ENCODE measurements at regions not wholly inside any gene's neighbourhood (a gene's known extent, or its start where the extent isn't known, plus 50 kb on each side); places are given as distances from the start of the nearest gene placed in this dataset.

DNA sequence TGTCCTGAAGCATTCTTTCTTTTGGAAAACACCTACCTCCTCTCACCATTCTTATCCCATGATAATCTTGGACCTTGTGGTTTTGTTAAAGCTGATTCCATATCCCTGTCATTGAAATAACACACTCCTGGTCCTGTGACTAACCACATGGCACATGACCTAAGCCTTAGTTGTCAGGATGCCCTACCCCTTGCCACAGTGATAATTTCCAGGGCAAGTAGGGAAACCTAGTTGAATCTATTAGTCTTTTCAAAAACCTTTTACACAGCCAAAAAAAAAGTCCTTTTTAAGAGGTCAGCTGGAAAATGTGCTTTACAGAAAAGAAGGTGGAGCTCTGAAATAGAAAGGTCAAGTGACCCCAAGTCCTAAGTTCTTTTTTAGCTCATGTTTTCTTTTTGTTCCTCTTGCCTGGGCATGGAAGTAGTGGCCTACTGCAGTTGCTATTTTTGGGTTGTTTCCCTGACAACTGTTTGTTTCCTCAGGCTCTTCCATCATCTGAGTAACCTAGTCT is 608.4 kb downstream of the LRFN5 start:
- ChIA-PET POLR2A (no interaction called here), CTCF (interaction anchor here (0.7 kb wide), 1 partner anchor 9 kb away, joined by 3 read pairs; no protein-coding TSS in a partner anchor)
- Histone ChIP-seq H3K36me3 (replicated peaks in 1 of 2; ENCODE audit: control insufficient read depth in 1 of 2, insufficient read depth in 2 of 2, low read length in 1 of 2) (no peaks in the 10 kb centered on the region), H3K9me2 (no peaks in the 10 kb centered on the region), H3K27me3 (ENCODE audit: insufficient read depth) (no peaks in the 10 kb centered on the region), H3K79me2 (ENCODE audit: insufficient read depth) (no peaks in the 10 kb centered on the region), H3K4me2 (peak overlapping the region; percentile 44; the same call in 1 of the 2 replicates), H3K27ac (ENCODE audit: low read depth in 2 of 2, low read length in 1 of 2) (peak overlapping the region; percentile 55 to 86; a peak in 3 of 4 replicates), H4K20me1 (ENCODE audit: insufficient read depth) (no peaks in the 10 kb centered on the region), H3F3A (replicated peaks; ENCODE audit: insufficient read depth) (peaks cover 4% of the 10 kb centered on the region), H3K9ac (no peak overlapping the region; the same call in 1 of the 2 replicates), H3K4me1 (ENCODE audit: control insufficient read depth in 1 of 2, insufficient read depth in 2 of 2, low read depth in 1 of 2, low read length in 1 of 2) (no peaks in the 10 kb centered on the region), H3K4me3 (ENCODE audit: low read depth in 2 of 2, low read length in 1 of 2) (no peak overlapping the region), H3K9me3 (no peaks in the 10 kb centered on the region), H2AFZ (ENCODE audit: low read depth) (0 out of 2 replicates have a peak overlapping the region, but pooled peaks have one; percentile 1)
- no peak for TF ChIP-seq TAF1 (IDR thresholded peaks at IDR 0.05; ENCODE audit: borderline replicate concordance, low read depth, low read length)
- TF ChIP-seq, protein P1, sequence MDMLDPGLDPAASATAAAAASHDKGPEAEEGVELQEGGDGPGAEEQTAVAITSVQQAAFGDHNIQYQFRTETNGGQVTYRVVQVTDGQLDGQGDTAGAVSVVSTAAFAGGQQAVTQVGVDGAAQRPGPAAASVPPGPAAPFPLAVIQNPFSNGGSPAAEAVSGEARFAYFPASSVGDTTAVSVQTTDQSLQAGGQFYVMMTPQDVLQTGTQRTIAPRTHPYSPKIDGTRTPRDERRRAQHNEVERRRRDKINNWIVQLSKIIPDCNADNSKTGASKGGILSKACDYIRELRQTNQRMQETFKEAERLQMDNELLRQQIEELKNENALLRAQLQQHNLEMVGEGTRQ (IDR thresholded peaks at IDR 0.05; ENCODE audit: borderline replicate concordance, low read depth, low read length): no peak
- TF ChIP-seq RAD21 (IDR thresholded peaks at IDR 0.05; ENCODE audit: low read length): no peak
- no peak for TF ChIP-seq SMC3 (IDR thresholded peaks at IDR 0.05; ENCODE audit: low read depth, low read length)
- TF ChIP-seq, protein P2, sequence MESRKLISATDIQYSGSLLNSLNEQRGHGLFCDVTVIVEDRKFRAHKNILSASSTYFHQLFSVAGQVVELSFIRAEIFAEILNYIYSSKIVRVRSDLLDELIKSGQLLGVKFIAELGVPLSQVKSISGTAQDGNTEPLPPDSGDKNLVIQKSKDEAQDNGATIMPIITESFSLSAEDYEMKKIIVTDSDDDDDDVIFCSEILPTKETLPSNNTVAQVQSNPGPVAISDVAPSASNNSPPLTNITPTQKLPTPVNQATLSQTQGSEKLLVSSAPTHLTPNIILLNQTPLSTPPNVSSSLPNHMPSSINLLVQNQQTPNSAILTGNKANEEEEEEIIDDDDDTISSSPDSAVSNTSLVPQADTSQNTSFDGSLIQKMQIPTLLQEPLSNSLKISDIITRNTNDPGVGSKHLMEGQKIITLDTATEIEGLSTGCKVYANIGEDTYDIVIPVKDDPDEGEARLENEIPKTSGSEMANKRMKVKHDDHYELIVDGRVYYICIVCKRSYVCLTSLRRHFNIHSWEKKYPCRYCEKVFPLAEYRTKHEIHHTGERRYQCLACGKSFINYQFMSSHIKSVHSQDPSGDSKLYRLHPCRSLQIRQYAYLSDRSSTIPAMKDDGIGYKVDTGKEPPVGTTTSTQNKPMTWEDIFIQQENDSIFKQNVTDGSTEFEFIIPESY (IDR thresholded peaks at IDR 0.05; ENCODE audit: borderline replicate concordance, low read depth): no peak
- TF ChIP-seq TCF12 (IDR thresholded peaks at IDR 0.05): peak; percentile 92
- TF ChIP-seq NFIC (IDR thresholded peaks at IDR 0.05; ENCODE audit: borderline replicate concordance): peak; percentile 28
- peak; percentile 53; the same call in 1 of the 2 replicates for TF ChIP-seq FOSL2 (IDR thresholded peaks at IDR 0.05; ENCODE audit: borderline replicate concordance, low read depth)
- TF ChIP-seq, protein P3, sequence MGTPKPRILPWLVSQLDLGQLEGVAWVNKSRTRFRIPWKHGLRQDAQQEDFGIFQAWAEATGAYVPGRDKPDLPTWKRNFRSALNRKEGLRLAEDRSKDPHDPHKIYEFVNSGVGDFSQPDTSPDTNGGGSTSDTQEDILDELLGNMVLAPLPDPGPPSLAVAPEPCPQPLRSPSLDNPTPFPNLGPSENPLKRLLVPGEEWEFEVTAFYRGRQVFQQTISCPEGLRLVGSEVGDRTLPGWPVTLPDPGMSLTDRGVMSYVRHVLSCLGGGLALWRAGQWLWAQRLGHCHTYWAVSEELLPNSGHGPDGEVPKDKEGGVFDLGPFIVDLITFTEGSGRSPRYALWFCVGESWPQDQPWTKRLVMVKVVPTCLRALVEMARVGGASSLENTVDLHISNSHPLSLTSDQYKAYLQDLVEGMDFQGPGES (IDR thresholded peaks at IDR 0.05; ENCODE audit: low read depth, low read length): no peak
- no peak for TF ChIP-seq FOXM1 (IDR thresholded peaks at IDR 0.05; ENCODE audit: low read depth)
- no peak for TF ChIP-seq CHD2 (IDR thresholded peaks at IDR 0.05; ENCODE audit: low read length, partially characterized antibody)
- TF ChIP-seq NRF1 (IDR thresholded peaks at IDR 0.05; ENCODE audit: low read depth, low read length): no peak
- TF ChIP-seq, protein P4, sequence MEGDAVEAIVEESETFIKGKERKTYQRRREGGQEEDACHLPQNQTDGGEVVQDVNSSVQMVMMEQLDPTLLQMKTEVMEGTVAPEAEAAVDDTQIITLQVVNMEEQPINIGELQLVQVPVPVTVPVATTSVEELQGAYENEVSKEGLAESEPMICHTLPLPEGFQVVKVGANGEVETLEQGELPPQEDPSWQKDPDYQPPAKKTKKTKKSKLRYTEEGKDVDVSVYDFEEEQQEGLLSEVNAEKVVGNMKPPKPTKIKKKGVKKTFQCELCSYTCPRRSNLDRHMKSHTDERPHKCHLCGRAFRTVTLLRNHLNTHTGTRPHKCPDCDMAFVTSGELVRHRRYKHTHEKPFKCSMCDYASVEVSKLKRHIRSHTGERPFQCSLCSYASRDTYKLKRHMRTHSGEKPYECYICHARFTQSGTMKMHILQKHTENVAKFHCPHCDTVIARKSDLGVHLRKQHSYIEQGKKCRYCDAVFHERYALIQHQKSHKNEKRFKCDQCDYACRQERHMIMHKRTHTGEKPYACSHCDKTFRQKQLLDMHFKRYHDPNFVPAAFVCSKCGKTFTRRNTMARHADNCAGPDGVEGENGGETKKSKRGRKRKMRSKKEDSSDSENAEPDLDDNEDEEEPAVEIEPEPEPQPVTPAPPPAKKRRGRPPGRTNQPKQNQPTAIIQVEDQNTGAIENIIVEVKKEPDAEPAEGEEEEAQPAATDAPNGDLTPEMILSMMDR (IDR thresholded peaks at IDR 0.05): no peak
- TF ChIP-seq, protein P5, sequence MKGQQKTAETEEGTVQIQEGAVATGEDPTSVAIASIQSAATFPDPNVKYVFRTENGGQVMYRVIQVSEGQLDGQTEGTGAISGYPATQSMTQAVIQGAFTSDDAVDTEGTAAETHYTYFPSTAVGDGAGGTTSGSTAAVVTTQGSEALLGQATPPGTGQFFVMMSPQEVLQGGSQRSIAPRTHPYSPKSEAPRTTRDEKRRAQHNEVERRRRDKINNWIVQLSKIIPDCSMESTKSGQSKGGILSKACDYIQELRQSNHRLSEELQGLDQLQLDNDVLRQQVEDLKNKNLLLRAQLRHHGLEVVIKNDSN (IDR thresholded peaks at IDR 0.05; ENCODE audit: borderline replicate concordance, low read depth): peak; percentile 12; the same call in 1 of the 2 replicates
- TF ChIP-seq JUND (IDR thresholded peaks at IDR 0.05): peak; percentile 61
- 0 out of 2 replicates have a peak, but pooled peaks have one; percentile 30 for TF ChIP-seq MEF2A (IDR thresholded peaks at IDR 0.05; ENCODE audit: borderline replicate concordance, low read depth)
- no peak for TF ChIP-seq RCOR1 (IDR thresholded peaks at IDR 0.05; ENCODE audit: low read length)
- TF ChIP-seq, protein P6, sequence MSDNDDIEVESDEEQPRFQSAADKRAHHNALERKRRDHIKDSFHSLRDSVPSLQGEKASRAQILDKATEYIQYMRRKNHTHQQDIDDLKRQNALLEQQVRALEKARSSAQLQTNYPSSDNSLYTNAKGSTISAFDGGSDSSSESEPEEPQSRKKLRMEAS (IDR thresholded peaks at IDR 0.05; ENCODE audit: low read depth): no peak
- TF ChIP-seq FOXJ3 (CRISPR knock-in tag; IDR thresholded peaks at IDR 0.05): no peak
- TF ChIP-seq, protein P7, sequence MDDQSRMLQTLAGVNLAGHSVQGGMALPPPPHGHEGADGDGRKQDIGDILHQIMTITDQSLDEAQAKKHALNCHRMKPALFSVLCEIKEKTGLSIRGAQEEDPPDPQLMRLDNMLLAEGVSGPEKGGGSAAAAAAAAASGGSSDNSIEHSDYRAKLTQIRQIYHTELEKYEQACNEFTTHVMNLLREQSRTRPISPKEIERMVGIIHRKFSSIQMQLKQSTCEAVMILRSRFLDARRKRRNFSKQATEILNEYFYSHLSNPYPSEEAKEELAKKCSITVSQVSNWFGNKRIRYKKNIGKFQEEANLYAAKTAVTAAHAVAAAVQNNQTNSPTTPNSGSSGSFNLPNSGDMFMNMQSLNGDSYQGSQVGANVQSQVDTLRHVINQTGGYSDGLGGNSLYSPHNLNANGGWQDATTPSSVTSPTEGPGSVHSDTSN (IDR thresholded peaks at IDR 0.05): peak; percentile 71
- peak; percentile 40; the same call in 1 of the 2 replicates for TF ChIP-seq TEAD4 (IDR thresholded peaks at IDR 0.05; ENCODE audit: borderline replicate concordance, insufficient read depth)
- 0 out of 2 replicates have a peak, but pooled peaks have one; percentile 39 for TF ChIP-seq RXRA (IDR thresholded peaks at IDR 0.05; ENCODE audit: borderline replicate concordance, low read depth)
- TF ChIP-seq EP300 (IDR thresholded peaks at IDR 0.05; ENCODE audit: borderline replicate concordance in 1 of 2, low read depth in 1 of 2, low read length in 1 of 2): peak in 1 of 2 experiments; percentile 67; a peak in 1 of 4 replicates
- no peak for DNase-seq

Measured in SK-N-SH (cell line).